A673 (cell line): ENCODE measurements at regions not wholly inside any gene's neighbourhood (a gene's known extent, or its start where the extent isn't known, plus 50 kb on each side); places are given as distances from the start of the nearest gene placed in this dataset.

ENCODE experiments used
- BruUV-seq: library from RNA; stranded (reverse); fragments of 400-500 nt; replicated peaks from 2 replicates; lab custom pipeline; 2021; lab: Mats Ljungman, UMichigan
- CTCF ChIA-PET: fragments of 300-600 bp; sonication (Branson Sonifier 250); formaldehyde crosslinking; loops from one replicate; lab custom pipeline; 2022; ENCODE audit warnings: antibody characterized with exemption; lab: Charles Lee
- POLR2A ChIA-PET: fragments of 300-600 bp; sonication (Branson Sonifier 250); formaldehyde crosslinking; loops from one replicate; lab custom pipeline; 2022; ENCODE audit warnings: antibody characterized with exemption; ENCODE audit not compliant: low non-redundant PET; lab: Charles Lee
- DNase-seq: peaks from one replicate; pipeline ENCODE4 v3.0.0-alpha.2; 2015; ENCODE audit warnings: low spot score
- H3K27ac ChIP-seq: fragments of 200-600 bp; sonication (generic); 2 replicates; pipeline ENCODE4 v1.5.1; 2016; ENCODE audit warnings: mixed run types, low read depth, mild to moderate bottlenecking, mixed read lengths, antibody characterized with exemption, low read length; ENCODE audit not compliant: poor library complexity, severe bottlenecking
- H3K27me3 ChIP-seq: fragments of 200-600 bp; sonication (generic); replicated peaks from 2 replicates; pipeline ENCODE4 v1.6.1; 2017; ENCODE audit warnings: mixed run types, low read depth, mild to moderate bottlenecking, mixed read lengths, antibody characterized with exemption, low read length; ENCODE audit not compliant: insufficient read depth, poor library complexity
- H3K36me3 ChIP-seq: fragments of 200-600 bp; sonication (generic); 2 replicates; pipeline ENCODE4 v1.6.1; 2016; ENCODE audit warnings: mixed run types, mild to moderate bottlenecking, mixed read lengths, antibody characterized with exemption, low read length; ENCODE audit not compliant: insufficient read depth, poor library complexity, severe bottlenecking
- H3K4me1 ChIP-seq: fragments of 200-600 bp; sonication (generic); 2 replicates; pipeline ENCODE4 v1.6.1; 2017; ENCODE audit warnings: mixed run types, mild to moderate bottlenecking, mixed read lengths, antibody characterized with exemption, low read length; ENCODE audit not compliant: insufficient read depth, poor library complexity, severe bottlenecking
- H3K4me3 ChIP-seq: fragments of 200-600 bp; sonication (generic); 2 replicates; pipeline ENCODE4 v1.5.1; 2016; ENCODE audit warnings: low read depth, mixed run types, mild to moderate bottlenecking, mixed read lengths, low read length; ENCODE audit not compliant: poor library complexity, severe bottlenecking
- H3K9me3 ChIP-seq: fragments of 200-600 bp; sonication (generic); 2 replicates; pipeline ENCODE4 v1.6.1; 2016; ENCODE audit warnings: mixed run types, low read depth, mild to moderate bottlenecking, mixed read lengths, antibody characterized with exemption, low read length; ENCODE audit not compliant: poor library complexity, severe bottlenecking
- EZH2 ChIP-seq: fragments of 200-600 bp; sonication (generic); IDR thresholded peaks from 2 replicates; pipeline ENCODE4 v1.6.1; 2017; ENCODE audit warnings: borderline replicate concordance, low read depth, mild to moderate bottlenecking, mixed read lengths, antibody characterized with exemption, low read length; ENCODE audit not compliant: poor library complexity, severe bottlenecking
- intact Hi-C: fragments of 100-400 bp; cut with micrococcal nuclease; formaldehyde crosslinking; loops from one replicate; pipeline ENCODE4 v1.10.0; 2022; ENCODE audit not compliant: unreplicated experiment
- TF ChIP-seq, protein P1 (sequence below): fragments of 300-800, 200-600 bp; sonication (generic); conservative IDR thresholded peaks from 2 replicates; pipeline ENCODE4 v1.5.1; 2017; ENCODE audit warnings: low read depth, mild to moderate bottlenecking, antibody characterized with exemption, low read length, moderate library complexity, mixed read lengths

- Histone ChIP-seq H3K36me3 (no peaks in the 10 kb centered on the region), H3K27me3 (no peaks in the 10 kb centered on the region), H3K4me3 (no peak overlapping the region), H3K27ac (no peak overlapping the region), H3K9me3 (no peaks in the 10 kb centered on the region), H3K4me1 (peaks cover 29% of the 10 kb centered on the region)
- intact Hi-C loops, result loop anchor here (1.0 to 10.0 kb wide), 7 partner anchors 81 to 1256 kb away; no protein-coding TSS in a partner anchor
- TF ChIP-seq EZH2, result no peak
- TF ChIP-seq, protein P1, sequence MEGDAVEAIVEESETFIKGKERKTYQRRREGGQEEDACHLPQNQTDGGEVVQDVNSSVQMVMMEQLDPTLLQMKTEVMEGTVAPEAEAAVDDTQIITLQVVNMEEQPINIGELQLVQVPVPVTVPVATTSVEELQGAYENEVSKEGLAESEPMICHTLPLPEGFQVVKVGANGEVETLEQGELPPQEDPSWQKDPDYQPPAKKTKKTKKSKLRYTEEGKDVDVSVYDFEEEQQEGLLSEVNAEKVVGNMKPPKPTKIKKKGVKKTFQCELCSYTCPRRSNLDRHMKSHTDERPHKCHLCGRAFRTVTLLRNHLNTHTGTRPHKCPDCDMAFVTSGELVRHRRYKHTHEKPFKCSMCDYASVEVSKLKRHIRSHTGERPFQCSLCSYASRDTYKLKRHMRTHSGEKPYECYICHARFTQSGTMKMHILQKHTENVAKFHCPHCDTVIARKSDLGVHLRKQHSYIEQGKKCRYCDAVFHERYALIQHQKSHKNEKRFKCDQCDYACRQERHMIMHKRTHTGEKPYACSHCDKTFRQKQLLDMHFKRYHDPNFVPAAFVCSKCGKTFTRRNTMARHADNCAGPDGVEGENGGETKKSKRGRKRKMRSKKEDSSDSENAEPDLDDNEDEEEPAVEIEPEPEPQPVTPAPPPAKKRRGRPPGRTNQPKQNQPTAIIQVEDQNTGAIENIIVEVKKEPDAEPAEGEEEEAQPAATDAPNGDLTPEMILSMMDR, result peak; percentile 93
- no TSS peak for BruUV-seq
- POLR2A ChIA-PET, result no interaction called here
- DNase-seq, result peak; percentile 84
- CTCF ChIA-PET, result interaction anchor here (0.6 to 1.4 kb wide), 5 partner anchors 278 to 1083 kb away, joined by 3 to 5 read pairs (median 4); no protein-coding TSS in a partner anchor
Measured at GRCh38 chr6:53986165-53986720, 125.0 kb upstream of the MLIP start.

GRCh38 chr6:53986721-53987521 lies 124.3 kb upstream of the MLIP start:
- POLR2A ChIA-PET, result no interaction called here
- no peak overlapping the region for H3K27ac ChIP-seq
- CTCF ChIA-PET, result interaction anchor here (1.1 to 1.4 kb wide), 4 partner anchors 279 to 1082 kb away, joined by 4 to 5 read pairs (median 4); no protein-coding TSS in a partner anchor
- H3K4me1 ChIP-seq, result peaks cover 29% of the 10 kb centered on the region
- no peaks in the 10 kb centered on the region for H3K9me3 ChIP-seq
- no peaks in the 10 kb centered on the region for H3K27me3 ChIP-seq
- no peak overlapping the region for H3K4me3 ChIP-seq
- BruUV-seq, result no TSS peak
- intact Hi-C loops, result loop anchor here (1.0 to 10.0 kb wide), 7 partner anchors 80 to 1255 kb away; no protein-coding TSS in a partner anchor
- peak; percentile 50 for DNase-seq
- no peaks in the 10 kb centered on the region for H3K36me3 ChIP-seq
- TF ChIP-seq, protein P1, result no peak
- TF ChIP-seq EZH2, result no peak

- BruUV-seq, result no TSS peak
- no peak overlapping the region for H3K4me3 ChIP-seq
- H3K36me3 ChIP-seq, result no peaks in the 10 kb centered on the region
- peaks cover 29% of the 10 kb centered on the region for H3K4me1 ChIP-seq
- no peak for TF ChIP-seq EZH2
- TF ChIP-seq, protein P1, result no peak
- no peaks in the 10 kb centered on the region for H3K27me3 ChIP-seq
- intact Hi-C loops, result loop anchor here (2.0 to 10.0 kb wide), 6 partner anchors 79 to 1255 kb away; no protein-coding TSS in a partner anchor
- H3K9me3 ChIP-seq, result no peaks in the 10 kb centered on the region
- ChIA-PET POLR2A (no interaction called here), CTCF (no interaction called here)
- no peak for DNase-seq
- H3K27ac ChIP-seq, result no peak overlapping the region
Measured at GRCh38 chr6:53987522-53987888, 123.7 kb upstream of the MLIP start.
